ENCODE measurements at regions not wholly inside any gene's neighbourhood (a gene's known extent, or its start where the extent isn't known, plus 50 kb on each side); places are given as distances from the start of the nearest gene placed in this dataset.

DNA sequence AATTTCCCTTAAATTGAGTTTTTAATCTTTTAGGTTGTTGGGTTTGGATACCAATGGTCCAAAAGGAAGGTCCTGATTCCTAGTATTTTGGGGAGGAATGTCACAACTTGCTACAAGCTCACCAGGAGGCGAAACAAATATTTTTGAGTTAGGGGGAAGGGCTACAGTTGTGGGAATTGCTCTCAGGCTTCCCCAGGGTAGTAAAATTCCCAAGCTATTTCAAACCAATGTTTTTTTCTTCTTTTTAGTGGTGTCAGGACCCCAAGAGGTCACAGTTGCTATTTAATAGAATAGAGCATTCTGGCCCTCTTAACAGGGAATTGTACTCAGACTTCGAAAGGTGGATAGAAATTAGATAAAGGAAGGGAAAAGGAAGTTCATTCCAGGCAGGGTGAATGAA, 68.5 kb upstream of the ST3GAL5 start:
- TF ChIP-seq, protein P1, sequence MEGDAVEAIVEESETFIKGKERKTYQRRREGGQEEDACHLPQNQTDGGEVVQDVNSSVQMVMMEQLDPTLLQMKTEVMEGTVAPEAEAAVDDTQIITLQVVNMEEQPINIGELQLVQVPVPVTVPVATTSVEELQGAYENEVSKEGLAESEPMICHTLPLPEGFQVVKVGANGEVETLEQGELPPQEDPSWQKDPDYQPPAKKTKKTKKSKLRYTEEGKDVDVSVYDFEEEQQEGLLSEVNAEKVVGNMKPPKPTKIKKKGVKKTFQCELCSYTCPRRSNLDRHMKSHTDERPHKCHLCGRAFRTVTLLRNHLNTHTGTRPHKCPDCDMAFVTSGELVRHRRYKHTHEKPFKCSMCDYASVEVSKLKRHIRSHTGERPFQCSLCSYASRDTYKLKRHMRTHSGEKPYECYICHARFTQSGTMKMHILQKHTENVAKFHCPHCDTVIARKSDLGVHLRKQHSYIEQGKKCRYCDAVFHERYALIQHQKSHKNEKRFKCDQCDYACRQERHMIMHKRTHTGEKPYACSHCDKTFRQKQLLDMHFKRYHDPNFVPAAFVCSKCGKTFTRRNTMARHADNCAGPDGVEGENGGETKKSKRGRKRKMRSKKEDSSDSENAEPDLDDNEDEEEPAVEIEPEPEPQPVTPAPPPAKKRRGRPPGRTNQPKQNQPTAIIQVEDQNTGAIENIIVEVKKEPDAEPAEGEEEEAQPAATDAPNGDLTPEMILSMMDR (conservative IDR thresholded peaks at IDR 0.05; ENCODE audit: low read depth, low read length), result no peak
- H3K4me3 ChIP-seq (ENCODE audit: low read length), result no peak overlapping the region
- no peak for DNase-seq (ENCODE audit: low read depth)

DNA sequence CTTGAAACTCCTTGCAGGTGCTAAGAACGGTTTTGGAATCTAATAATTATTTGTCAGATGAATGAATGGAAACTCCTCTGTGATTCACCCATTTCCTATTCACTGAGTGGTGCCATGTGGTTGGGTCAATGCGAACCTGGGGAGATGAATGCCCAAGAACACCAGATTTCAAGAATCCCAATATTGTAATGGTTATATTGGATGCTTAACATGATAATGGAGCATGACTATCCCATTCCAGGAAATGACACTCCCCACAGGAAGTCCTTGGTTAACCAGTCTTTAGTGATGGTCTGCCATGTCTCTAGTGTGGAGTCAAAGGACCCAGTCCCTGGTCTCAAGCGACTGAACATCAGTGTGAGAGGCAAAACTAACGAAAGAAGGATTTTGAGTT, 67.9 kb upstream of the ST3GAL5 start:
- no peak for DNase-seq (ENCODE audit: low read depth)
- TF ChIP-seq, protein P1 (conservative IDR thresholded peaks at IDR 0.05; ENCODE audit: low read depth, low read length), result no peak
- H3K4me3 ChIP-seq (ENCODE audit: low read length), result no peak overlapping the region

DNA sequence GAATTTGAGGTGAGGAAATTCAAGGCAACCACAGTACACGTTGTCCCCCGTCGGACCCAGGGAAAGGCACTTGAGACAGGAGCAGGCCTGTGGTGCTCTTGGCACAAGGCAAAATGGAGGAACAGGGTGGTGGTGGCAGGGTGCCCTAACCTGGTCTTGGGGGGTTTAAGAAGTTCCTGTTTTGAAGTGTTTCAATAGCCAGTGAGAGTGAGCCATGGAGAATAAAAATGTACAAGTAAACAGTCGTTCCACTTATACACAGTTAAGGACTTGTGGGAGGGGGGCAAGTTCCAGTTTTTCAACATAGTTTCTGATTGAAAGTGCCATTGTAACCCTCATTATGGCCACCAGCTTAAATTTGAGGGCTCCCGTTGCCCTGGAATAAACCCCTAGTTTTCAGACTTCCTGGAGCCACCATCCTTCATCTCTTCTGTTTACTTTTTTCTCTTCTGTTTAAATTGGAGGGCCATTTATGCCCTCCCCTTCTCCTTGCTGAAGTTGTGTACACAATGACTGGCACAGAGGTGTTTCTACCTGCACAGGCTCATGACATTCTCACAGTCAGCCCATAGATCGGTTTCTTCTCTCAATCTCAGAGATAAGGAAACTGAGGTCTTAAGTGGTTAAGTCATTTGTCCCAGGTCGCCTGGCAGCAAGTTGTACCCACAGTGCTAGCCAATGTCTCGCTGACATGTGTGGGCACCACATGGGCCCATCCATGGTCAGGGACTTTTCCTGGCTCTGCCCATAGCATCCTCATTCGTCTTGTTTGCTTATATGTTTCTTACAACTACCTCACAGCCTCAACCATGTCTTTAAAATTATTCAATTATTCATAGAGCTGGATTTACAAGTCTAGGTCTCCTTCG, 66.0 kb upstream of the ST3GAL5 start:
- H3K4me3 ChIP-seq (ENCODE audit: low read length), result no peak overlapping the region
- TF ChIP-seq, protein P1 (conservative IDR thresholded peaks at IDR 0.05; ENCODE audit: low read depth, low read length), result no peak

DNA sequence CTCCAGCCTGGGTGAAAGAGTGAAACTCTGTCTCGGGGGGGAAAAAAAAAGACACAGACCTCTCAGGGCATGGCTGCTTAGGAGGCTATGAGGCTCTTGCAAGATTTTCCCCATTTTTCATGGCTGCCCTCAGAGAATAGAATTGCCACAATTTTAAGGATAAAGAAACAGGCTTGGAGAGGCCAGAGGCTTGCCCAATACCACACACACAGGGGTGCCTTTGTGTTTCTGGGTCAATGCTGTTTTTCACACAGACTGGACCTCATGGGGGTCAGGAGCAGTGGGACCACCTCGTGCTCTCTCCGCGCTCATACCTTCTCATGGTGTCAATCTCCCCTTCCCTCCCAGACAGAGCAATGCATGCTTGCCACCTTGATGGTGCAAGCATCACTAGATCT, 65.4 kb upstream of the ST3GAL5 start:
- DNase-seq (ENCODE audit: low read depth), result no peak
- no peak overlapping the region for H3K4me3 ChIP-seq (ENCODE audit: low read length)
- TF ChIP-seq, protein P1 (conservative IDR thresholded peaks at IDR 0.05; ENCODE audit: low read depth, low read length), result no peak

More for the DNA sequence above, 66.0 kb upstream of the ST3GAL5 start:
- no peak for DNase-seq (ENCODE audit: low read depth)

DNA sequence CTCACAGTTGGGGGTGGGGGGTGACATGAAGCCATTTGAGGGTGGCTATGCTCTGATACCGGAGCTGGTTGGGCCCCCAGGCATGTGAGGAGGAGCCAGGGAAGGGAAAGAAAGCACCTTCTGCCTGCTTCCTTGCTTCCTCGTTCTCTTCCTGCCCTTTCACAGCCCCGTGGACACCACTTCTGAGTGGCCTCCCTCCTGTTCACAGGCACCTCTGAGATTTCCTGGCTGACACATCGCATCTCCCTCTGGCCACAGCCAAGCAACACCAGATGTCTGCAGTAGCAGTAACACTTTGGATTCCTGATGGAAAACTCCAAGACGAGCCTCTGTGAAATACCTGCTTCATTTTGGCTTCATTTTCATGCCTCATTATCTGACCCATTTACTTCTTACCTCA, 64.7 kb upstream of the ST3GAL5 start:
- TF ChIP-seq, protein P1 (conservative IDR thresholded peaks at IDR 0.05; ENCODE audit: low read depth, low read length), result no peak
- no peak for DNase-seq (ENCODE audit: low read depth)
- H3K4me3 ChIP-seq (ENCODE audit: low read length), result no peak overlapping the region

DNA sequence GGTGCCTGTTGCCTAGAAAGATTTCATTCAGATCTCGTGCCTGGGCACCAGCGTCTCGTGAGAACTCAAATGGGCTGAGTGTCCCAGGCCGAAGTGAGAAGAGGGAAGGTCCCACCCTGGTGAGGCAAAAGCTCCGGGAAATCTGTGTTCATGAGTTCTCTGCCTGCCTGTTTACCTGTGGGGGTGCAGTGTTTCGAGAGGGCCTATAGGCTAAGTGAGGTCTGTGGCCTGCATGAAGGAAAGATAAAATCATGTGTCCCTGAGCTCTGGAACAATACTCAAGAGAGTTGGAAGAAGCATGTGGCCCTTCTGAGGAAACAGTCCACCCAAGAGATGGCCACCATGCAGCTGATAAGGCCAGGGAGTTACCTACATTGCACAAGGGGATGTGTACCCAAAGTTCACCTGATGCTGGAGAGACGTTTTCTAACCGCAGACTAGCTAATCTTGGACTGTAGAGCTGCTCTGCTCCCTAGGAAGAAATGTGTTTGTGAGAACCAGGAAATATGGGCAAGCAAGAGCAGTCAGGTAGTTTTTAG, 63.5 kb upstream of the ST3GAL5 start:
- H3K4me3 ChIP-seq (ENCODE audit: low read length), result no peak overlapping the region
- no peak for DNase-seq (ENCODE audit: low read depth)
- TF ChIP-seq, protein P1 (conservative IDR thresholded peaks at IDR 0.05; ENCODE audit: low read depth, low read length), result no peak
